ENCODE measurements at regions not wholly inside any gene's neighbourhood (a gene's known extent, or its start where the extent isn't known, plus 50 kb on each side); places are given as distances from the start of the nearest gene placed in this dataset.

DNA sequence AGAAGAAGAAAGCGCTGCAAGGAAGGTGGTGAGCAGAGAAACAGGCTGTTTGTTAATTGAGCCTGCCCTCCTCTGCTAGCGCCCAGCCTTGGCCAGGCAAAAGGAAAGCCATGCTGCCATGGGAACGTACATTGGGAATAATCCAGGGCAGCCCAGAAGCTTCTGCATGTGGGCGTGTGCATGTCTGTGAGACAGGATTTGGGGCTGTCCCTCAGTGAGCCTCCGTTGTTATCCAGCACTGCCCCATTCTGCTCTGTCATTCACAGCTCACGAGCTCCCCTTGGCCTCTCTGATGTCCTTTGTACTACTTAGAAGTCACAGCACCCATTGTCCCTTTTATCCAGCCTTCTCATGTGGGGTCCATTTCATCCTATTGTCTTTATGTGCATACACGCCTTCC is 239.1 kb upstream of the ROPN1 start:
- H3K9me3 Mint-ChIP-seq = no peaks in the 10 kb centered on the region
- DNase-seq (ENCODE audit: low spot score) (no peak), ATAC-seq (no peak)
- H3K4me3 Mint-ChIP-seq = no peak overlapping the region
- H3K27ac Mint-ChIP-seq = no peak overlapping the region
- H3K36me3 Mint-ChIP-seq = no peaks in the 10 kb centered on the region
- H3K4me1 Mint-ChIP-seq (ENCODE audit: low read depth in 2 of 2) = no peaks in the 10 kb centered on the region
- H3K27me3 Mint-ChIP-seq = peaks cover 31 to 47% of the 10 kb centered on the region in 2 donors

DNA sequence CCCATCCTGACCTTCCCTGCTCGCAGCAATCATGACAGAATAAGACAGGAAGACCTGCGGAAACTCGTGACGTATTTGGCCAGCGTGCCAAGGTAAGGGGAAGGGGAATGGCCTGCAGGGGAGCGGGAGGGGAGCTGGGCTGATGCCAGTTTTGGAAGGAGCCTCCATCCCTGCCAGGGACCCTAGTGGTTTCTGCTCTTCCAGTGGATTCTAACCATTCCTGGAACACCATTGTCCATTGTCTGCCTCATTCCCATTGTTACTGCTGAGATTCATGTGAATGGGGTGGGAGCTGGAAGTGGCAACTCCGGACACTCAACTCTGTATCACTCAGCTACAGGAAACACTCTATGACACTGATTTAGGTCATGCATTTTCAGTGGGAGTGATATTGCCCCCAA is 242.9 kb upstream of the ROPN1 start:
- H3K27ac Mint-ChIP-seq = no peak overlapping the region
- H3K27me3 Mint-ChIP-seq = peaks cover 22 to 57% of the 10 kb centered on the region in 2 donors
- no peak for ATAC-seq

DNA sequence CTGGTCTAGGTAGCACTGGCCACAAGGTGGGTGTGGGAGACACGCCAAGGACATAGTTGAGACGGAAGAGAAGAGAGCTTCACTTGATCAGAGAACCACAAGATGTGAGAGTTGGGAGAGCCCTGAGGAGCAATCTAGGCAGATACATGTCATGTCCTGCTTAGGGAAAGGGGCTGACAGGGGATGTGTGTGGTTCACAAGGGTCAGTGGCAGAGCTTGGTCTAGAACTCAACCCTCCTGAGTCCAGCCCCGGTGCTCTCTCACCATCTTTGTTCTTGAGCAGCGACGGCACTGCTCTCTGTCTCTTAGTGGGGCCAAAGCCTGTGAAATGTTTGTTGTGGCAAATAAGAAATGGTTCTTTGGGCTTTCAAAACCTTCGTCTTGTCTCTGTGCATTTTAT is 243.5 kb upstream of the ROPN1 start:
- H3K36me3 Mint-ChIP-seq = no peaks in the 10 kb centered on the region
- peaks cover 24 to 57% of the 10 kb centered on the region in 2 donors for H3K27me3 Mint-ChIP-seq
- DNase-seq (ENCODE audit: low spot score) = no peak
- H3K4me3 Mint-ChIP-seq = no peak overlapping the region
- no peaks in the 10 kb centered on the region for H3K4me1 Mint-ChIP-seq (ENCODE audit: low read depth in 2 of 2)
- ATAC-seq = no peak
- no peak overlapping the region for H3K27ac Mint-ChIP-seq
- no peaks in the 10 kb centered on the region for H3K9me3 Mint-ChIP-seq

More for the DNA sequence above, 242.9 kb upstream of the ROPN1 start:
- H3K4me1 Mint-ChIP-seq (ENCODE audit: low read depth in 2 of 2) = no peaks in the 10 kb centered on the region
- no peaks in the 10 kb centered on the region for H3K9me3 Mint-ChIP-seq
- no peak for DNase-seq (ENCODE audit: low spot score)
- H3K36me3 Mint-ChIP-seq = no peaks in the 10 kb centered on the region
- no peak overlapping the region for H3K4me3 Mint-ChIP-seq

- H3K9me3 Mint-ChIP-seq = no peaks in the 10 kb centered on the region
- H3K36me3 Mint-ChIP-seq = no peaks in the 10 kb centered on the region
- H3K27me3 Mint-ChIP-seq = peaks cover 21 to 40% of the 10 kb centered on the region in 2 donors
- no peak overlapping the region for H3K27ac Mint-ChIP-seq
- H3K4me1 Mint-ChIP-seq (ENCODE audit: low read depth in 2 of 2) = no peaks in the 10 kb centered on the region
- ATAC-seq = no peak
- no peak for DNase-seq (ENCODE audit: low spot score)
- no peak overlapping the region for H3K4me3 Mint-ChIP-seq
Observed at GRCh38 chr3:124243177-124243859, 251.4 kb upstream of the ROPN1 start.

DNA sequence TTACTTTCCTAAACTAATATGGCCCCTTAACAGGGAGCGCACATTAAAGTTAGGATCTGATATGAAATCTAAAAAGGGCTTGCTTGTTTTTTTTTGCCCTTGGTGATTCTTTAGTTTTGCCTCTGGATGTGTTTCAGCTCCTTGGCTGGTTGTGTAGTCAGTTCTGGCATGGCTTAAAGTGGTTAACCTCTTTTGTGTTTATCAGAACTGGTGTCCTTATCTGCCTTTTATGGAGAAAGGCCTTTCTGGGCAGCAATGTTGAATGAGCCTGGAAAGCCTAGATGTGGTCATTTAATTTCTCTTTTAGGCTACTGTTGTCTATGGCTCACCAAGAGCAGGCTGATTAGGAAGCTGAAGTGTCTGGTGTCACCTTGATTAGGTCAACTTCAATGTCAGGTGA is 254.5 kb upstream of the ROPN1 start:
- H3K27me3 Mint-ChIP-seq = peaks cover 26 to 35% of the 10 kb centered on the region in 2 donors
- ATAC-seq = no peak
- H3K36me3 Mint-ChIP-seq = no peaks in the 10 kb centered on the region
- peaks cover 0 to 4% of the 10 kb centered on the region in 2 donors for H3K4me1 Mint-ChIP-seq (ENCODE audit: low read depth in 2 of 2)
- H3K9me3 Mint-ChIP-seq = no peaks in the 10 kb centered on the region
- no peak overlapping the region for H3K27ac Mint-ChIP-seq
- DNase-seq (ENCODE audit: low spot score) = no peak
- no peak overlapping the region for H3K4me3 Mint-ChIP-seq

GRCh38 chr3:124246949-124247348 is 255.0 kb upstream of the ROPN1 start:
- Mint-ChIP-seq H3K36me3 (no peaks in the 10 kb centered on the region), H3K27ac (no peak overlapping the region)
- ATAC-seq = no peak

DNA sequence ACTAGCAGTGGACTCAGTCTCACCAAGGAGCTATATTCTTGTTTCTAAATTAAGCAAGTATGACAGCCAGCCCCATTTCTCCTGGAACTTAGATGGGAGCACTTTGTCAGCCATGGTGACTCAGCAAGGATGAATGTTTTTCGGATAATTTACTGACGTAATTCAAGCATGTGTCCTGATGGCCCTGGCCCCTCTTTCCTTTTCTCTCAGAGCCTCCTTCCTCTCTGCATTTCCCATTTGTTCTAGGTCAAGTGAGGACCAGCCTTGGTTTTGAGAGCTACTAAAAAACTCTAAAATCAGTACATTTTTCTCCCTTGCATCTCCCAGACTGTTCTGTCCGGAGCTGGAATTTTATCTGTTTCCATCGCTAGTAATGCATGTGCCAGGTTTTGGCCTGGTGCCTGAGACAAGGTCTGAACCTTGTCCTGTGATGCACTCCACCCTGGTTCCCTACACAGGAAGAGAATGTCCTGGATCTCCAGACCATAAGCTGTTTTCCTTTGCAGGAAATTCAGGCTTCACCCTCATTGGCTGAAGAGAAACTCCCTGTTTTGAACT is 256.6 kb upstream of the ROPN1 start:
- DNase-seq (ENCODE audit: low spot score) = no peak
- no peak for ATAC-seq
- Mint-ChIP-seq H3K27me3 (peaks cover 19 to 26% of the 10 kb centered on the region in 2 donors), H3K27ac (no peak overlapping the region), H3K4me3 (no peak overlapping the region), H3K9me3 (no peaks in the 10 kb centered on the region), H3K4me1 (ENCODE audit: low read depth in 2 of 2) (peaks cover 0 to 4% of the 10 kb centered on the region in 2 donors), H3K36me3 (no peaks in the 10 kb centered on the region)

More at GRCh38 chr3:124246949-124247348, 255.0 kb upstream of the ROPN1 start:
- H3K4me1 Mint-ChIP-seq (ENCODE audit: low read depth in 2 of 2) = peaks cover 0 to 4% of the 10 kb centered on the region in 2 donors
- peaks cover 21 to 29% of the 10 kb centered on the region in 2 donors for H3K27me3 Mint-ChIP-seq
- no peaks in the 10 kb centered on the region for H3K9me3 Mint-ChIP-seq
- no peak overlapping the region for H3K4me3 Mint-ChIP-seq
- no peak for DNase-seq (ENCODE audit: low spot score)

- Mint-ChIP-seq H3K27ac (no peak overlapping the region), H3K4me3 (no peak overlapping the region), H3K9me3 (no peaks in the 10 kb centered on the region), H3K27me3 (peaks cover 19 to 28% of the 10 kb centered on the region in 2 donors), H3K36me3 (no peaks in the 10 kb centered on the region), H3K4me1 (ENCODE audit: low read depth in 2 of 2) (peaks cover 0 to 4% of the 10 kb centered on the region in 2 donors)
- no peak for DNase-seq (ENCODE audit: low spot score)
- no peak for ATAC-seq
Observed at GRCh38 chr3:124249038-124249437, 257.1 kb upstream of the ROPN1 start.

- H3K27ac Mint-ChIP-seq = no peak overlapping the region
Observed at GRCh38 chr3:124250053-124250452, 258.1 kb upstream of the ROPN1 start.

GRCh38 chr3:124256156-124256555 is 264.2 kb upstream of the ROPN1 start:
- H3K9me3 Mint-ChIP-seq = no peaks in the 10 kb centered on the region
- H3K36me3 Mint-ChIP-seq = no peaks in the 10 kb centered on the region
- ATAC-seq (no peak), DNase-seq (ENCODE audit: low spot score) (no peak)
- no peaks in the 10 kb centered on the region for H3K4me1 Mint-ChIP-seq (ENCODE audit: low read depth in 2 of 2)
- no peak overlapping the region for H3K4me3 Mint-ChIP-seq
- no peak overlapping the region for H3K27ac Mint-ChIP-seq
- peaks cover 17 to 20% of the 10 kb centered on the region in 2 donors for H3K27me3 Mint-ChIP-seq

More at GRCh38 chr3:124250053-124250452, 258.1 kb upstream of the ROPN1 start:
- Mint-ChIP-seq H3K27me3 (peaks cover 19 to 27% of the 10 kb centered on the region in 2 donors), H3K36me3 (no peaks in the 10 kb centered on the region), H3K9me3 (no peaks in the 10 kb centered on the region), H3K4me3 (no peak overlapping the region), H3K4me1 (ENCODE audit: low read depth in 2 of 2) (peaks cover 0 to 4% of the 10 kb centered on the region in 2 donors)
- DNase-seq (ENCODE audit: low spot score) (no peak), ATAC-seq (peak in 1 of 2 donors; percentile 38)

DNA sequence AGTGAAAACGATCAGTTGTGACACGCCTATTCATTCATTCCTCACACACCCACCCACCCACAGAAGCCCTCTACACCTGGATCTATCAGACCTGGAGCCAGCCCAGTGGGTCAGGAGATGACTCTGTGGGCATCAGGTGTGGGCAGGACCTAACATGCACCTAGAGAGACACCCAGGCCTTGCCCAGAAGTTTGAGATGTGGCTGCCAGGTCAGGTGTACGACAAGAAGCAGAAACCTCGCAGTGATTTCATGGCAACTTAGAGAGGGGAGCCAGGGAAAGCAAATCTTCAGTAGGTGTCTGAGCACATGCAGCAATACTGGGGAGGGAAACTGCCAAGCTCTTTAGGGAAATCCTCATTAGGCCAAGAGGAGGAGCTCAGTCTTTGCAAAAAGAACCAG is 264.7 kb upstream of the ROPN1 start:
- no peaks in the 10 kb centered on the region for H3K36me3 Mint-ChIP-seq
- H3K27me3 Mint-ChIP-seq = peaks cover 17 to 24% of the 10 kb centered on the region in 2 donors
- H3K27ac Mint-ChIP-seq = no peak overlapping the region
- H3K4me3 Mint-ChIP-seq = no peak overlapping the region
- no peaks in the 10 kb centered on the region for H3K4me1 Mint-ChIP-seq (ENCODE audit: low read depth in 2 of 2)
- ATAC-seq (no peak), DNase-seq (ENCODE audit: low spot score) (no peak)
- H3K9me3 Mint-ChIP-seq = no peaks in the 10 kb centered on the region

DNA sequence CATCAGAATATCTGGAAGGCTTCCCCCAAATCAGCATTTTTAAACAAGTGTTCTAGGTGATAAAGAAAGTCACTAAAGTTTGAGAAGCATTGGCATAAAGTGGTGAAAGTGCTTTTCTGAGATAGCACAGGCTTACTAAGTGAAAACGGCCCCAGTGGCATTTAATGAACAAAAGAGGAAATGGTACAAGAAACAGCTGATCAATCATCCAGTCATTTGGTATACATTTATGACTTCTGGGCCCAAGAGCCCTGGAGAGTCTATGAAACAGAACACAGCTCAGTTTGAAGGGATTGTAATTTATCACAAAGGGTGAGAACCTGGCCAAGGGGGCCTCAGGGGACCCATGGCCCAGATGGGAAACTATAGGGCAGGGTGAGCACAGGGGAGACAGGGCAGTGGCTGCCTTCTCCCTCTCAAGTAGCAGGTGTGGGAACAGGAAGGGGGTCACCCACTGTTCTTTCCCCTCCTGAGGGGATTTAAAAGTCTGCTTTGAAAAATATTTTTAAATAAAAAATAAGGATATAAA is 265.5 kb upstream of the ROPN1 start:
- peaks cover 17 to 29% of the 10 kb centered on the region in 2 donors for H3K27me3 Mint-ChIP-seq
- H3K9me3 Mint-ChIP-seq = no peaks in the 10 kb centered on the region
- no peak for ATAC-seq
- no peaks in the 10 kb centered on the region for H3K36me3 Mint-ChIP-seq
- H3K4me3 Mint-ChIP-seq = no peak overlapping the region
- no peaks in the 10 kb centered on the region for H3K4me1 Mint-ChIP-seq (ENCODE audit: low read depth in 2 of 2)
- no peak overlapping the region for H3K27ac Mint-ChIP-seq
- DNase-seq (ENCODE audit: low spot score) = no peak

DNA sequence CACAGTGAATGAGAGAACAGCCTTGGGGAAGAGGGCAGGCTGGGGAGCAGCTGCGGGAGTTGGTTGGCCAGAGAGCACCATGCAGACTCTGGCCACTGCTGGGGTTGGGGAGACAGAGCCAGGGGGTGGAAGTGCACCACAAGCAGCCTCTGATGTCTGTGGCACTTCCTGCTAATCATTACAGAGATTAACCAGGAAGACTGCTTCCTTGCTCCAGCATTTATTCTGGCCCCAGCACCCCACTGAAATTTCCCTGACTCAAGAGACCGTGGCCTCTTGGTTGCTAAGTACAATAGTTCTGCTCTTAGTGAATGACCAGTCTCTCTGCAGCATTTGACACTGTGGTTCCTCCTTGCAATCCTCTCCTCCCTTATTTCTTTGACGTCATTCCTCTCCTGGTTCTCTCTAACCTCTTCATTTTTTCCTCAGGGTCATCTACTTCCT is 266.2 kb upstream of the ROPN1 start:
- Mint-ChIP-seq H3K4me1 (ENCODE audit: low read depth in 2 of 2) (no peaks in the 10 kb centered on the region), H3K36me3 (no peaks in the 10 kb centered on the region), H3K9me3 (no peaks in the 10 kb centered on the region), H3K27me3 (peaks cover 15 to 29% of the 10 kb centered on the region in 2 donors), H3K27ac (no peak overlapping the region), H3K4me3 (no peak overlapping the region)
- no peak for DNase-seq (ENCODE audit: low spot score)
- no peak for ATAC-seq

DNA sequence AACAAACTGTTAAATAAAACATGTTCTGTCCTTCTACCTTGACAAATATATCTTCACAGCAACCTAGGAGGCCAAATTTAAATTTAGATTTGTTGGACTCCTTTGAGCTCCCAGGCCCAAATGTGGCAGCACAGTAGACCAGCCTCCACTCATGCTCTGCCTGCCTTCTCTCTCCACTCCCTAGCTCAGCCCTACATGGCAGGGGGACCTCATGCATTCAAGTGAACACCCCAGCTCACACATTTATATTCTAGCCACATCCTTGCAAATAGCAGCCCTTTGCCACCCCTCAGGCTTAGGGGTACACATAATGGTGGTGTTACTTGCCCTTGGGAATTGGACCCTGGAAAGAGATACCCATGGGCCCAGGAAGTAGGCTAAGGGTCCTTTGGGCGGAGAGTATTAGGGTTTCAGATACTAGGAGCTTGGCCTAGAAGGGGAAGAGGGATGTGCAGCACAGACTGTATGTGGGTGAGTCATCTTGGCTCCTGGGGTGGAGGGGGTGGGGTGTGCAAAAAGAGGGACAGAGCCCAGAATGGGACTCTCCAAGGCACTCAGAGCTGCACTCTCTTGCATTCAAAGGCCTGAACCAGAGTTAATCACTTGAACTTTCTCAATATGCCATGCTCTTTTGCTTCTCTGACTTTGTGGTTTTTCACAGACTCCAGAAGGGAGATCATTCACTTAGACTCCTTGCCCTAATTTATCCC is 268.4 kb upstream of the ROPN1 start:
- no peaks in the 10 kb centered on the region for H3K4me1 Mint-ChIP-seq (ENCODE audit: low read depth in 2 of 2)
- H3K36me3 Mint-ChIP-seq = no peaks in the 10 kb centered on the region
- H3K27me3 Mint-ChIP-seq = peaks cover 15 to 21% of the 10 kb centered on the region in 2 donors
- no peak for ATAC-seq
- H3K4me3 Mint-ChIP-seq = no peak overlapping the region
- no peaks in the 10 kb centered on the region for H3K9me3 Mint-ChIP-seq
- DNase-seq (ENCODE audit: low spot score) = no peak
- H3K27ac Mint-ChIP-seq = no peak overlapping the region
